ENCODE measurements at regions not wholly inside any gene's neighbourhood (a gene's known extent, or its start where the extent isn't known, plus 50 kb on each side); places are given as distances from the start of the nearest gene placed in this dataset.

- TF ChIP-seq, protein P1, sequence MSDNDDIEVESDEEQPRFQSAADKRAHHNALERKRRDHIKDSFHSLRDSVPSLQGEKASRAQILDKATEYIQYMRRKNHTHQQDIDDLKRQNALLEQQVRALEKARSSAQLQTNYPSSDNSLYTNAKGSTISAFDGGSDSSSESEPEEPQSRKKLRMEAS (IDR thresholded peaks at IDR 0.05; ENCODE audit: low read depth, low read length), result no peak
- TF ChIP-seq POLR2A (IDR thresholded peaks at IDR 0.05; ENCODE audit: extremely low read depth, insufficient read length), result no peak
- TF ChIP-seq, protein P2, sequence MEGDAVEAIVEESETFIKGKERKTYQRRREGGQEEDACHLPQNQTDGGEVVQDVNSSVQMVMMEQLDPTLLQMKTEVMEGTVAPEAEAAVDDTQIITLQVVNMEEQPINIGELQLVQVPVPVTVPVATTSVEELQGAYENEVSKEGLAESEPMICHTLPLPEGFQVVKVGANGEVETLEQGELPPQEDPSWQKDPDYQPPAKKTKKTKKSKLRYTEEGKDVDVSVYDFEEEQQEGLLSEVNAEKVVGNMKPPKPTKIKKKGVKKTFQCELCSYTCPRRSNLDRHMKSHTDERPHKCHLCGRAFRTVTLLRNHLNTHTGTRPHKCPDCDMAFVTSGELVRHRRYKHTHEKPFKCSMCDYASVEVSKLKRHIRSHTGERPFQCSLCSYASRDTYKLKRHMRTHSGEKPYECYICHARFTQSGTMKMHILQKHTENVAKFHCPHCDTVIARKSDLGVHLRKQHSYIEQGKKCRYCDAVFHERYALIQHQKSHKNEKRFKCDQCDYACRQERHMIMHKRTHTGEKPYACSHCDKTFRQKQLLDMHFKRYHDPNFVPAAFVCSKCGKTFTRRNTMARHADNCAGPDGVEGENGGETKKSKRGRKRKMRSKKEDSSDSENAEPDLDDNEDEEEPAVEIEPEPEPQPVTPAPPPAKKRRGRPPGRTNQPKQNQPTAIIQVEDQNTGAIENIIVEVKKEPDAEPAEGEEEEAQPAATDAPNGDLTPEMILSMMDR (IDR thresholded peaks at IDR 0.05; ENCODE audit: low read depth, low read length), result no peak
- TF ChIP-seq MYC (IDR thresholded peaks at IDR 0.05; ENCODE audit: low read depth, low read length), result no peak
- DNase-seq (ENCODE audit: low read depth), result no peak
- no peak overlapping the region for H3K4me3 ChIP-seq (ENCODE audit: low read depth, low read length)
Measured at GRCh38 chr10:35916791-35917190, 274.7 kb upstream of the FZD8 start.

DNA sequence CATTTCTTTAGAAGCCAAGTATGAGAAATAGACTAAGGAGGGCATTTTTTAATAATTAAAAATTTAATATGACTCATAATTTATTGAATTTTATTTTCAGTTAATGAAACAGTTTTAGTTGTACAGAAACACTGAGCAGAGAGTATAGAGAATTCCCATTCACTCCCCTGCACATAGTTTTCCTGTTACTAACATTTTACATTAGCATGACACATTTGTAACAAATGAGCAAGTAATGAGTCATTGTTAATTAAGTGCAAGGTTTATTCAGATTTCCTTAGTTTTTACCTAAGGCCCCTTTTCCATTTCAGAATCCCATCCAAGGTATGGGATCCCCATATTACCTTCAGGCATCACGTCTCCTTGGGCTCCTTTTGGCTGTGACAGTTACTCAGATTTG, 271.5 kb upstream of the FZD8 start:
- TF ChIP-seq POLR2A (IDR thresholded peaks at IDR 0.05; ENCODE audit: extremely low read depth, insufficient read length) (no peak), MYC (IDR thresholded peaks at IDR 0.05; ENCODE audit: low read depth, low read length) (no peak)
- TF ChIP-seq, protein P2 (IDR thresholded peaks at IDR 0.05; ENCODE audit: low read depth, low read length), result no peak
- TF ChIP-seq, protein P1 (IDR thresholded peaks at IDR 0.05; ENCODE audit: low read depth, low read length), result no peak
- H3K4me3 ChIP-seq (ENCODE audit: low read depth, low read length), result no peak overlapping the region
- DNase-seq (ENCODE audit: low read depth), result no peak

DNA sequence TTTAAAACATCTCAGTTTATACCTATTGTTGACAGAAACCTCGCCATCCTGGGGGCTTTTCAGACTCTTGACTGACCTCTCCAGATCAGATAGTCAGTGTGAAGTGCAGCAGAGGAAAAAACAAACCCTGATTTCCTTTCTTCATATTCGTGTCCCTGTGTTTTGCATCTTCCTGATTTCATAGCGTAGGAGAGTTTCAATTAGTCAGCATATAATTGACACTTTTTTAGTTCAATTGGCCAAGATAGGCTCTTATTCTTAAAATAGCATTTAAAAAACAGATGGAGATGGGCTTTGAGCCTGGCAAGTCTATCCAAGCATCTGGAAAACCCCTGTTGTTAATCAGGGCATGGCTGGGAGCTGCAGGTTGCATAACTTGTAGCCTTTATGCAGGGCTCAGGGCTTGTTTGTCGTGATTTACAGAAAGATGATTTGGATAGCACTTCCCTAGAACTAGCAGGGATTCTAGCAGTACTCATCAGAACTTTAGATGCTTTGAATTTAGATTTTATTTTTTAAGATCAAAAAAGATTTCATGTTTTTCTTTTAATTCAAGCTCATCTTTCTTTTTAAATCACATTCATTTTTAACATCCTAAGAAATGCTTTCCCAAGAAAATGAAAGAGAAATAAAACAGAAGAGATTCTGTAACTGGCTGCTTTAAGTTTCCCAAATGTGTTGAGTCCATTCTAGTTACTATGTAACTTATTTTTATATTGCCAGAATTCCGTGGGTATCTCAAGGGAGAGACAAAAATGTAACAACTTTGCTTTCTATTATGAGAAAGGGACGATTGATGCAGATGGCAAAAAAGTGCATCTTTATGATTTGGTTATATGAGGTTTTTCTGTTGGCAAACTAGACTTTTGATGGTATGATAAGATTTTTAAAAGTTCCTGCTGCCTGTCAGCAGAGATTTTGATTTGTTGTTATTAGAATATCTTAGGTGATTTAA, 270.8 kb upstream of the FZD8 start:
- TF ChIP-seq MYC (IDR thresholded peaks at IDR 0.05; ENCODE audit: low read depth, low read length), result no peak
- TF ChIP-seq, protein P2 (IDR thresholded peaks at IDR 0.05; ENCODE audit: low read depth, low read length), result no peak
- TF ChIP-seq, protein P1 (IDR thresholded peaks at IDR 0.05; ENCODE audit: low read depth, low read length), result no peak
- TF ChIP-seq POLR2A (IDR thresholded peaks at IDR 0.05; ENCODE audit: extremely low read depth, insufficient read length), result no peak
- no peak for DNase-seq (ENCODE audit: low read depth)
- no peak overlapping the region for H3K4me3 ChIP-seq (ENCODE audit: low read depth, low read length)

DNA sequence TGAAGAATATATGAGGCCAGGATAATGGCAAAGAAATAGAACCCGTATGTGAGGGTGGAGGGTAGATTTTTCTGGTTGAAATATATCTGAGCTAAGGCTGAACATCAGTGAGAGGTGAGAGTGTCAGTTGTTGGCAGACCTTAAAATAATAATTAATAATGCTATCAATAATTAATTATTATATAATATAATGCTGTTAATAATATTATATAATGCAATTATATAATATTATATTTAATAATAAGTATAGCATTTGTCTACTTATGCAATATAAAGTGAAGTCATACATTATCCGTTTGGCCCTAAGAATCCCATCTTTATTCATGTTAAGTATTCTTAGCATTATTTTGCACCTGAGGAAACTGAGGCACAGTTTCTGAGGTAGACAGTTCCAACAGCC, 269.9 kb upstream of the FZD8 start:
- DNase-seq (ENCODE audit: low read depth), result no peak
- H3K4me3 ChIP-seq (ENCODE audit: low read depth, low read length), result no peak overlapping the region
- TF ChIP-seq, protein P1 (IDR thresholded peaks at IDR 0.05; ENCODE audit: low read depth, low read length), result no peak
- TF ChIP-seq, protein P2 (IDR thresholded peaks at IDR 0.05; ENCODE audit: low read depth, low read length), result no peak
- TF ChIP-seq POLR2A (IDR thresholded peaks at IDR 0.05; ENCODE audit: extremely low read depth, insufficient read length) (no peak), MYC (IDR thresholded peaks at IDR 0.05; ENCODE audit: low read depth, low read length) (no peak)

- TF ChIP-seq, protein P1 (IDR thresholded peaks at IDR 0.05; ENCODE audit: low read depth, low read length), result no peak
- TF ChIP-seq, protein P2 (IDR thresholded peaks at IDR 0.05; ENCODE audit: low read depth, low read length), result no peak
- TF ChIP-seq POLR2A (IDR thresholded peaks at IDR 0.05; ENCODE audit: extremely low read depth, insufficient read length) (no peak), MYC (IDR thresholded peaks at IDR 0.05; ENCODE audit: low read depth, low read length) (no peak)
- H3K4me3 ChIP-seq (ENCODE audit: low read depth, low read length), result no peak overlapping the region
Measured at GRCh38 chr10:35911233-35911632, 269.1 kb upstream of the FZD8 start.

More at GRCh38 chr10:35911233-35911632, 269.1 kb upstream of the FZD8 start:
- DNase-seq (ENCODE audit: low read depth), result no peak
